NT2/D1 (cell line): ENCODE measurements at regions not wholly inside any gene's neighbourhood (a gene's known extent, or its start where the extent isn't known, plus 50 kb on each side); places are given as distances from the start of the nearest gene placed in this dataset.

Experiments
- YY1 ChIP-seq: IDR thresholded peaks from 2 replicates; pipeline ENCODE4 v1.6.1; 2011; ENCODE audit not compliant: insufficient read length, insufficient read depth
- ZNF274 ChIP-seq: IDR thresholded peaks from 2 replicates; pipeline ENCODE4 v1.6.1; 2011; ENCODE audit warnings: mild to moderate bottlenecking, low read depth, low read length

DNA sequence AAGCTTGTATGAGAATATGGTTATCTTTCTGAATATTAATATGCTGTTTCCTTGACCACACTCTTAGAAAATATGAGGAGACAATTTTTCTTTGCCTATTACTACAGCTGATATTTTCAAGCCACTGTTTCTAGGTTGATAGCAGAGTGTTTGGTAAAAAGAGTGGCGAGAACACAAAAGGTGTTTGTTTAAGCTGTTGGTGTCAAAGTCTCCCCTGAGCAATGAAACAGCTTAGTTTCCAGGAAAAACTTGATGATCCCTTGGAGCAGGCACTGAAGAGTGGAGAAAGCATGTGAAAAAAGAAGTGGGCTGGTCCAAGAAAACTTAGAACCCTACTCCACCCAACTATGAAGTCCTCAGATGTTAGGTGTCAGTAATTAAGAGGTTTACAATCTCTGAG, 182.7 kb downstream of the TFAP2B start:
- TF ChIP-seq ZNF274 = no peak
- TF ChIP-seq YY1 = no peak
